SIG-M5 (cell line): ENCODE measurements at regions not wholly inside any gene's neighbourhood (a gene's known extent, or its start where the extent isn't known, plus 50 kb on each side); places are given as distances from the start of the nearest gene placed in this dataset.

ENCODE experiments used
- DNase-seq: peaks from one replicate; lab custom pipeline; 2025; lab: John Stamatoyannopoulos, UW

- DNase-seq = no peak
Observed at GRCh38 chr3:81045976-81046375, 715.5 kb downstream of the GBE1 start.

- DNase-seq = no peak
Observed at GRCh38 chr3:81045246-81045645, 716.2 kb downstream of the GBE1 start.

GRCh38 chr3:81043660-81044199 lies 717.7 kb downstream of the GBE1 start:
- DNase-seq = no peak

- no peak for DNase-seq
Observed at GRCh38 chr3:81043009-81043408, 718.4 kb downstream of the GBE1 start.

GRCh38 chr3:81041331-81041730 lies 720.1 kb downstream of the GBE1 start:
- DNase-seq = no peak

- DNase-seq = no peak
Observed at GRCh38 chr3:81040107-81040506, 721.3 kb downstream of the GBE1 start.

- DNase-seq = no peak
Observed at GRCh38 chr3:81033684-81034083, 727.8 kb downstream of the GBE1 start.

- DNase-seq = no peak
Observed at GRCh38 chr3:81033185-81033584, 728.3 kb downstream of the GBE1 start.

GRCh38 chr3:81029861-81030260 lies 731.6 kb downstream of the GBE1 start:
- DNase-seq = no peak

GRCh38 chr3:81027344-81027743 lies 734.1 kb downstream of the GBE1 start:
- no peak for DNase-seq

- no peak for DNase-seq
Observed at GRCh38 chr3:81024560-81024959, 736.9 kb downstream of the GBE1 start.

- no peak for DNase-seq
Observed at GRCh38 chr3:81022339-81022738, 739.1 kb downstream of the GBE1 start.

GRCh38 chr3:81013360-81013759 lies 748.1 kb downstream of the GBE1 start:
- no peak for DNase-seq

GRCh38 chr3:81005992-81006391 lies 755.5 kb downstream of the GBE1 start:
- DNase-seq = no peak

- DNase-seq = no peak
Observed at GRCh38 chr3:81003817-81004216, 757.6 kb downstream of the GBE1 start.

GRCh38 chr3:81003008-81003645 lies 758.3 kb downstream of the GBE1 start:
- DNase-seq = no peak

GRCh38 chr3:80999481-80999880 lies 762.0 kb downstream of the GBE1 start:
- DNase-seq = no peak

GRCh38 chr3:80998022-80998421 lies 763.4 kb downstream of the GBE1 start:
- DNase-seq = no peak

GRCh38 chr3:80997622-80998021 lies 763.8 kb downstream of the GBE1 start:
- DNase-seq = no peak

- DNase-seq = no peak
Observed at GRCh38 chr3:80994767-80995166, 766.7 kb downstream of the GBE1 start.

GRCh38 chr3:80994085-80994665 lies 767.3 kb downstream of the GBE1 start:
- no peak for DNase-seq

- no peak for DNase-seq
Observed at GRCh38 chr3:80993241-80993945, 768.1 kb downstream of the GBE1 start.

GRCh38 chr3:80983753-80984152 lies 777.7 kb downstream of the GBE1 start:
- DNase-seq = no peak
